ENCODE measurements at regions not wholly inside any gene's neighbourhood (a gene's known extent, or its start where the extent isn't known, plus 50 kb on each side); places are given as distances from the start of the nearest gene placed in this dataset.

- in situ Hi-C loops (cut with MboI; ENCODE audit: low sequenced_read_pairs) (no loop called here), dilution Hi-C loops (cut with HindIII; ENCODE audit: low sequenced_read_pairs, unreplicated experiment) (no loop called here), intact Hi-C loops (cut with micrococcal nuclease) (no loop called here)
- no peak for TF ChIP-seq FOS (IDR thresholded peaks at IDR 0.05; ENCODE audit: low read depth, low read length)
- no peak for TF ChIP-seq NFE2L2 (IDR thresholded peaks at IDR 0.05; ENCODE audit: low read depth, low read length)
- TF ChIP-seq SMC3 (IDR thresholded peaks at IDR 0.05; ENCODE audit: low read depth, low read length) = no peak
- TF ChIP-seq RAD21 (IDR thresholded peaks at IDR 0.05; ENCODE audit: low read length) = no peak
- TF ChIP-seq, protein P1, sequence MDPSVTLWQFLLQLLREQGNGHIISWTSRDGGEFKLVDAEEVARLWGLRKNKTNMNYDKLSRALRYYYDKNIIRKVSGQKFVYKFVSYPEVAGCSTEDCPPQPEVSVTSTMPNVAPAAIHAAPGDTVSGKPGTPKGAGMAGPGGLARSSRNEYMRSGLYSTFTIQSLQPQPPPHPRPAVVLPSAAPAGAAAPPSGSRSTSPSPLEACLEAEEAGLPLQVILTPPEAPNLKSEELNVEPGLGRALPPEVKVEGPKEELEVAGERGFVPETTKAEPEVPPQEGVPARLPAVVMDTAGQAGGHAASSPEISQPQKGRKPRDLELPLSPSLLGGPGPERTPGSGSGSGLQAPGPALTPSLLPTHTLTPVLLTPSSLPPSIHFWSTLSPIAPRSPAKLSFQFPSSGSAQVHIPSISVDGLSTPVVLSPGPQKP (IDR thresholded peaks at IDR 0.05; ENCODE audit: borderline replicate concordance, low read depth, low read length) = no peak
- TF ChIP-seq RCOR1 (IDR thresholded peaks at IDR 0.05; ENCODE audit: insufficient replicate concordance, low read length) = no peak
- TF ChIP-seq CEBPB (IDR thresholded peaks at IDR 0.05; ENCODE audit: low read depth, low read length) = no peak
- no peak for TF ChIP-seq MXI1 (IDR thresholded peaks at IDR 0.05; ENCODE audit: borderline replicate concordance, low read depth, low read length)
- Histone ChIP-seq H4K8ac (ENCODE audit: low read depth in 2 of 2, low read length in 2 of 2) (no peak overlapping the region), H2BK5ac (ENCODE audit: low read depth, low read length, poor library complexity, severe bottlenecking) (no peak overlapping the region), H3K14ac (replicated peaks; ENCODE audit: low read depth, low read length) (no peak overlapping the region), H2AK9ac (replicated peaks; ENCODE audit: low read depth, low read length, poor library complexity) (no peak overlapping the region), H3K4ac (ENCODE audit: low read depth, low read length) (no peak overlapping the region), H3K9me3 (ENCODE audit: control insufficient read depth, insufficient read depth, low read length) (0 out of 2 replicates have a peak, but pooled peaks cover 2% of the 10 kb centered on the region), H2AFZ (replicated peaks; ENCODE audit: low read length, poor library complexity) (no peak overlapping the region), H3K18ac (ENCODE audit: low read depth, low read length) (no peak overlapping the region), H3K79me1 (ENCODE audit: low read depth in 1 of 2, low read length in 2 of 2) (no peaks in the 10 kb centered on the region), H3K9me1 (ENCODE audit: insufficient read depth, low read length) (no peaks in the 10 kb centered on the region), H4K5ac (ENCODE audit: low read depth, low read length) (no peak overlapping the region), H3K4me1 (ENCODE audit: control insufficient read depth, insufficient read depth, low read length) (no peaks in the 10 kb centered on the region), H3K23ac (ENCODE audit: low read depth, low read length) (no peak overlapping the region), H2BK15ac (ENCODE audit: low read depth, low read length) (no peak overlapping the region), H4K20me1 (ENCODE audit: insufficient read depth, low read length) (no peaks in the 10 kb centered on the region), H3K27ac (ENCODE audit: insufficient read depth, low read length) (no peak overlapping the region), H3K56ac (ENCODE audit: extremely low read depth, insufficient read depth, low read length) (no peak overlapping the region), H2AK5ac (ENCODE audit: low read depth, low read length) (no peak overlapping the region), H3K36me3 (ENCODE audit: control insufficient read depth, insufficient read depth, low read length) (no peaks in the 10 kb centered on the region), H2BK20ac (ENCODE audit: low read depth, low read length) (no peak overlapping the region), H3K4me3 (ENCODE audit: insufficient read depth, low read depth, low read length) (no peak overlapping the region), H4K91ac (ENCODE audit: insufficient read depth, low read depth, low read length) (no peak overlapping the region), H3K4me2 (ENCODE audit: low read depth, low read length) (no peak overlapping the region), H2BK120ac (ENCODE audit: low read depth, low read length) (no peak overlapping the region), H3K9ac (ENCODE audit: low read depth, low read length) (no peak overlapping the region), H3K27me3 (ENCODE audit: control insufficient read depth, insufficient read depth, low read length) (no peaks in the 10 kb centered on the region)
- POLR2A ChIA-PET (ENCODE audit: unreplicated experiment) = no interaction called here
- DNase-seq = no peak
- BruUV-seq (replicated peaks) = no TSS peak
- no CpG with 5 or more reads among the region's 3 CpGs for WGBS, 2 experiments (ENCODE audit: extremely low coverage in 2 of 2, insufficient read length in 1 of 2)
- no peak for ATAC-seq (ENCODE audit: low read depth)
- CTCF ChIA-PET = no interaction called here
Measured at GRCh38 chr3:74676-75243, 121.8 kb upstream of the CHL1 start.
